ENCODE measurements at regions not wholly inside any gene's neighbourhood (a gene's known extent, or its start where the extent isn't known, plus 50 kb on each side); places are given as distances from the start of the nearest gene placed in this dataset.

GRCh38 chr12:34398706-34399630, 376.7 kb downstream of the ALG10 start:
- no peak overlapping the region for H3K27ac ChIP-seq (ENCODE audit: low read depth, low read length)
- peaks cover 4% of the 10 kb centered on the region; the same call in 1 of the 2 replicates for H3K27me3 ChIP-seq (ENCODE audit: control insufficient read depth, insufficient read depth, low read length)
- no peak overlapping the region for H3K4me3 ChIP-seq (ENCODE audit: low read depth, low read length)
- H3K36me3 ChIP-seq (ENCODE audit: control insufficient read depth, insufficient read depth, low read length) = no peaks in the 10 kb centered on the region
- H3K9me3 ChIP-seq (ENCODE audit: control insufficient read depth, insufficient read depth, low read depth, low read length) = peaks cover 100% of the 10 kb centered on the region
- H3K9ac ChIP-seq (ENCODE audit: low read length) = no peak overlapping the region
- H3K4me1 ChIP-seq (ENCODE audit: control insufficient read depth, insufficient read depth, low read length) = no peaks in the 10 kb centered on the region

DNA sequence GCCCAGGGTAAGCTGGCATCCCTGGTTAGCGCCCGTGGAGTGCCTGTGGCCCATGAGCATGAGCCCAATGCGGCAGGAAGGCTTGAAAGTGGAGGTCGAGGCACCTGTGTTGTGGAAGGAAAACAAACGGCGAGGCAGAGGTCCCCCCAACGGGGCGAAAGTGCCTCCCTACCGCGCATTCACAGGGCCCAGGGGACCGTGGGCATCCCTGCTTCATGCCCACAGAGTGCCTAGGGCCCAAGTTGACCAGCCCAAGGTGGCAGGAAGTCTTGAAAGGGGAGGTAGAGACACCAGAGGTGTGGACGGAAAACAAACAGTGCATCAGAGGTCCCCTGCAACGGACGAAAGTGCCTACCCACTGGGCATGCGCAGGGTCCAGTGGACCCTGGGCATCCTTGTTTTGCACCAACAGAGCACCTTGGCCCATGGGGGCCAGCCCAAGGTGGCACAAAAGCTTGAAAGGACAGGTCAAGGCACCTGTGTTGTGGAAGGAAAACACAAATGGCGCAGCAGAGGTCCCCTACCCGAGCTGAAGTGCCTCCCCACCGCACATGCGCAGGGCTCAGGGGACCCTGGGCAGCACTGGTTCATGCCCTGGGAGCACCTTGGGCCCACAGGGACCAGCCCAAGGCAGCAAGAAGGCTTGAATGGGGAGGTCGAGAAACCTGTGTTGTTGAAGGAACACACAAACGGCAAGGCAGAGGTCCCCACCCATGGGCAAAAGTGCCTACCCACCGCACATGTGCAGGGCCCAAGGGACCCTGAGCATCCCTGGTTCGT, 377.5 kb downstream of the ALG10 start:
- Histone ChIP-seq H3K4me1 (ENCODE audit: control insufficient read depth, insufficient read depth, low read length) (no peaks in the 10 kb centered on the region), H3K27me3 (ENCODE audit: control insufficient read depth, insufficient read depth, low read length) (peaks cover 4% of the 10 kb centered on the region; the same call in 1 of the 2 replicates), H3K9me3 (ENCODE audit: control insufficient read depth, insufficient read depth, low read depth, low read length) (peaks cover 100% of the 10 kb centered on the region)

DNA sequence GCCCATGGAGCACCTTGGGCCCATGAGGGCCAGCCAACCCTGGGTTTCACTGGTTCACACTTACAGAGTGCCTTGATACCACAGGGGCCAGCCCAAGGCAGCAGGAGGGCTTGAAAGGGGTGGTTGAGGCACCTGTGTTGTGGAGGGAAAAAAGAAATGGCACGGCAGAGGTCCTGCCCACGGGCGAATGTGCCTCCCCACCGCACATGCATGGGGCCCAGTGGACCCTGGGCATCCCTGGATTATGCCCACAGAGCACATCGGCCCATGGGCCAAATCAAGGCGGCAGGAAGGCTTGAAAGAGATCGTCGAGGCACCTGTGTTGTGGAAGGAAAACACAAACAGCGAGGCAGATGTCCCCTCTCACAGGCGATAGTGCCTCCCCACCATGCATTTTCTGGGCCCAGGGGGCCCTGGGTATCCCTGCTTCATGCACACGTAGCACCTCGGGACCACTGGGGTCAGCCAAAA, 378.1 kb downstream of the ALG10 start:
- Histone ChIP-seq H3K4me1 (ENCODE audit: control insufficient read depth, insufficient read depth, low read length) (no peaks in the 10 kb centered on the region), H3K27me3 (ENCODE audit: control insufficient read depth, insufficient read depth, low read length) (peaks cover 4% of the 10 kb centered on the region; the same call in 1 of the 2 replicates), H3K36me3 (ENCODE audit: control insufficient read depth, insufficient read depth, low read length) (no peaks in the 10 kb centered on the region), H3K27ac (ENCODE audit: low read depth, low read length) (no peak overlapping the region), H3K9ac (ENCODE audit: low read length) (no peak overlapping the region), H3K9me3 (ENCODE audit: control insufficient read depth, insufficient read depth, low read depth, low read length) (peaks cover 100% of the 10 kb centered on the region), H3K4me3 (ENCODE audit: low read depth, low read length) (no peak overlapping the region)

More for the DNA sequence above, 377.5 kb downstream of the ALG10 start:
- no peak overlapping the region for H3K9ac ChIP-seq (ENCODE audit: low read length)
- no peak overlapping the region for H3K4me3 ChIP-seq (ENCODE audit: low read depth, low read length)
- H3K36me3 ChIP-seq (ENCODE audit: control insufficient read depth, insufficient read depth, low read length) = no peaks in the 10 kb centered on the region
- H3K27ac ChIP-seq (ENCODE audit: low read depth, low read length) = no peak overlapping the region

DNA sequence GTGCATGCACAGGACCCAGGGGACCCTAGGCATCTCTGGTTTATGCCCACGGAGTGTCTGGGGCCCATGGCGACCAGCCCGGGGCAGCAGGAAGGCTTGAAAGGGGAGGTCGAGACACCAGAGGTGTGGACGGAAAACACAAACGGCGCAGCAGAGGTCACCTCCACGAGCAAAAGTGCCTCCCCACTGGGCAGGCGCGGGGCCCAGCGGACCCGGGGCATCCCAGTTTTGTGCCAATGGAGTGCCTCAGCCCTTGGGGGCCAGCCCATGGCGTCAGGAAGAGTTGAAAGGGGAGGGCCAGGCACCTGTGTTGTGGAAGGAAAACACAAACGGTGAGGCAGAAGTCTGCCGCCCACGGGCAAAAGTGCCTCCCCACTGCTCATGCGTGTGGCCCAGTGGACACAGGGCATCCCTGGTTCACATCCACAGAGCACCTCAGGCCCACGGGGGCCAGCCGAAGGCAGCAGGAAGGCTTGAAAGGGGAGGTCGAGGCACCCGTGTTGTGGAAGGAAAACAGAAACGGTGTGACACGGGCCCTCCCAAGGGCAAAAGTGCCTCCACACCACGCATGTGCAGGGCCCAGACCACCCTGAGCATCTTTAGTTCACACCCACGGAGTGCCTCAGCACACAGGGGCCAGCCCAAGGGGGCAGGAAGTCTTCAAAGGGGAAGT, 378.8 kb downstream of the ALG10 start:
- Histone ChIP-seq H3K9ac (ENCODE audit: low read length) (no peak overlapping the region), H3K27me3 (ENCODE audit: control insufficient read depth, insufficient read depth, low read length) (peaks cover 4% of the 10 kb centered on the region; the same call in 1 of the 2 replicates), H3K4me3 (ENCODE audit: low read depth, low read length) (no peak overlapping the region), H3K36me3 (ENCODE audit: control insufficient read depth, insufficient read depth, low read length) (no peaks in the 10 kb centered on the region), H3K9me3 (ENCODE audit: control insufficient read depth, insufficient read depth, low read depth, low read length) (peaks cover 100% of the 10 kb centered on the region), H3K27ac (ENCODE audit: low read depth, low read length) (no peak overlapping the region), H3K4me1 (ENCODE audit: control insufficient read depth, insufficient read depth, low read length) (no peaks in the 10 kb centered on the region)

GRCh38 chr12:34401659-34402227, 379.4 kb downstream of the ALG10 start:
- no peaks in the 10 kb centered on the region for H3K36me3 ChIP-seq (ENCODE audit: control insufficient read depth, insufficient read depth, low read length)

GRCh38 chr12:34402228-34402898, 380.1 kb downstream of the ALG10 start:
- Histone ChIP-seq H3K4me1 (ENCODE audit: control insufficient read depth, insufficient read depth, low read length) (no peaks in the 10 kb centered on the region), H3K4me3 (ENCODE audit: low read depth, low read length) (no peak overlapping the region; the same call in 1 of the 2 replicates), H3K36me3 (ENCODE audit: control insufficient read depth, insufficient read depth, low read length) (no peaks in the 10 kb centered on the region), H3K9me3 (ENCODE audit: control insufficient read depth, insufficient read depth, low read depth, low read length) (peaks cover 100% of the 10 kb centered on the region), H3K27ac (ENCODE audit: low read depth, low read length) (no peak overlapping the region), H3K27me3 (ENCODE audit: control insufficient read depth, insufficient read depth, low read length) (peaks cover 4% of the 10 kb centered on the region; the same call in 1 of the 2 replicates), H3K9ac (ENCODE audit: low read length) (no peak overlapping the region)

More at GRCh38 chr12:34401659-34402227, 379.4 kb downstream of the ALG10 start:
- Histone ChIP-seq H3K9ac (ENCODE audit: low read length) (no peak overlapping the region), H3K4me3 (ENCODE audit: low read depth, low read length) (no peak overlapping the region), H3K27me3 (ENCODE audit: control insufficient read depth, insufficient read depth, low read length) (peaks cover 4% of the 10 kb centered on the region; the same call in 1 of the 2 replicates), H3K9me3 (ENCODE audit: control insufficient read depth, insufficient read depth, low read depth, low read length) (peaks cover 100% of the 10 kb centered on the region), H3K4me1 (ENCODE audit: control insufficient read depth, insufficient read depth, low read length) (no peaks in the 10 kb centered on the region), H3K27ac (ENCODE audit: low read depth, low read length) (no peak overlapping the region)

DNA sequence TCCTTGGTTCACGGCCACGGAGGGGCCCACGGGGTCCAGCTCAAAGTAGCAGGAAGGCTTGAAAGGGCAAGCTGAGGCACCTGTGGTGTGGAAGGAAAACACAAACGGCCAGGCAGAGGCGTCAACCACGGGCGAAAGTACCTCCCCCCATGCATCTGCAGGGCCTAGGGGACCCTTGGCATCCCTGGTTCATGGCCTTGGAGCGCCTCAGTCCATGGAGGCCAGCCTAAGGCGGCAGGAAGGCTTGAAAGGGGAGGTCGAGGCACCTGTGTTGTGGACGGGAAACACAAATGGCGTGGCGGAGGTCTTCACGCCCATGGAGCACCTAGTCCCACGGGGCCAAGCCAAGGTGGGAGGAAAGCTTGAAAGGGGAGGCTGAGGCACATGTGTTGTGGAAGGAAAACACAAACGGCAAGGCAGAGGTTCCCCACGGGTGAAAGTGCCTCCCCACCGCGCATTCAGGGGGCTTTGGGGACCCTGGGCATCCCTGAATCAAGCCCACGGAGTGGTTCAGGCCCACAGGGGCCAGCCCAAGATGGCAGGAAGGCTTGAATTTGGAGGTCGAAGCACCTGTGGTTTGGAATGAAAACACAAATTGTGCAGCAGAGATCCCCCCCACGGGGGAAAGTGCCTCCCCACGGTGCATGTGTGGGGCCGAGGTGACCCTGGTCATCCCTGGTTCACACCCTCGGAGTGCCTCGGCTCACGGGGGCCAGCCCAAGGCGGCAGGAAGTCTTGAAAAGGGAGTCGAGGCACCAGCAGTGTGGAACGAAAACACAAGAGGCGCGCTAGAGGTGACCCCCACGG, 380.8 kb downstream of the ALG10 start:
- Histone ChIP-seq H3K27ac (ENCODE audit: low read depth, low read length) (no peak overlapping the region), H3K9ac (ENCODE audit: low read length) (no peak overlapping the region), H3K27me3 (ENCODE audit: control insufficient read depth, insufficient read depth, low read length) (peaks cover 4% of the 10 kb centered on the region; the same call in 1 of the 2 replicates), H3K9me3 (ENCODE audit: control insufficient read depth, insufficient read depth, low read depth, low read length) (peaks cover 99% of the 10 kb centered on the region), H3K4me3 (ENCODE audit: low read depth, low read length) (no peak overlapping the region), H3K36me3 (ENCODE audit: control insufficient read depth, insufficient read depth, low read length) (no peaks in the 10 kb centered on the region), H3K4me1 (ENCODE audit: control insufficient read depth, insufficient read depth, low read length) (no peaks in the 10 kb centered on the region)

GRCh38 chr12:34403706-34404376, 381.5 kb downstream of the ALG10 start:
- peaks cover 99% of the 10 kb centered on the region for H3K9me3 ChIP-seq (ENCODE audit: control insufficient read depth, insufficient read depth, low read depth, low read length)
- H3K27ac ChIP-seq (ENCODE audit: low read depth, low read length) = no peak overlapping the region
- H3K36me3 ChIP-seq (ENCODE audit: control insufficient read depth, insufficient read depth, low read length) = no peaks in the 10 kb centered on the region
- no peak overlapping the region for H3K9ac ChIP-seq (ENCODE audit: low read length)
- no peak overlapping the region for H3K4me3 ChIP-seq (ENCODE audit: low read depth, low read length)
- H3K27me3 ChIP-seq (ENCODE audit: control insufficient read depth, insufficient read depth, low read length) = peaks cover 4% of the 10 kb centered on the region; the same call in 1 of the 2 replicates
- H3K4me1 ChIP-seq (ENCODE audit: control insufficient read depth, insufficient read depth, low read length) = no peaks in the 10 kb centered on the region
